Neural progenitor cell (in vitro differentiated cells): ENCODE measurements at regions not wholly inside any gene's neighbourhood (a gene's known extent, or its start where the extent isn't known, plus 50 kb on each side); places are given as distances from the start of the nearest gene placed in this dataset.

Source experiments
- EZH2 ChIP-seq: fragments of 200-600 bp; sonication (generic); IDR thresholded peaks from 2 replicates; pipeline ENCODE4 v1.6.1; 2017; ENCODE audit warnings: antibody characterized with exemption, mild to moderate bottlenecking, moderate library complexity
- TF ChIP-seq, protein P1 (sequence below): fragments of 200-600 bp; sonication (generic); IDR thresholded peaks from 2 replicates; pipeline ENCODE4 v1.5.1; 2017; ENCODE audit warnings: antibody characterized with exemption, mild to moderate bottlenecking

DNA sequence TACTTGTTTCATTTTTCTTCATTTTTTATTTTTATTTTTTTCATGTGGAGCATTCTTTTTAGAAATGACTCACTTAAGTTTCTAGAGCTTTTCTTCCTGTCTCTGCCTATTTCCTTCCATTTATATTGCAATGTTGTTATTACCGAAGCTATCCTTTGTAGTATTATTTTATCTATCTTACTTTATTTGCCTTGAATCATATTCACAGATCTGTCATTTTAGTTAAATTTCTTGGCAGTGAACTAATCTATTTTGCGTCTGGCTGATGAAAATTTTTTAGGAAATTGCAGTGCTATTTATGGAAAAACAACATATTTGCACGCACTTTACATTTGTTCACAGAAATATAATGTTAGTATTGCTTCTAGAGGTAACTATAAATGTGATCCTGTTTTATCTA lies 956.9 kb upstream of the SLC39A10 start:
- TF ChIP-seq, protein P1, sequence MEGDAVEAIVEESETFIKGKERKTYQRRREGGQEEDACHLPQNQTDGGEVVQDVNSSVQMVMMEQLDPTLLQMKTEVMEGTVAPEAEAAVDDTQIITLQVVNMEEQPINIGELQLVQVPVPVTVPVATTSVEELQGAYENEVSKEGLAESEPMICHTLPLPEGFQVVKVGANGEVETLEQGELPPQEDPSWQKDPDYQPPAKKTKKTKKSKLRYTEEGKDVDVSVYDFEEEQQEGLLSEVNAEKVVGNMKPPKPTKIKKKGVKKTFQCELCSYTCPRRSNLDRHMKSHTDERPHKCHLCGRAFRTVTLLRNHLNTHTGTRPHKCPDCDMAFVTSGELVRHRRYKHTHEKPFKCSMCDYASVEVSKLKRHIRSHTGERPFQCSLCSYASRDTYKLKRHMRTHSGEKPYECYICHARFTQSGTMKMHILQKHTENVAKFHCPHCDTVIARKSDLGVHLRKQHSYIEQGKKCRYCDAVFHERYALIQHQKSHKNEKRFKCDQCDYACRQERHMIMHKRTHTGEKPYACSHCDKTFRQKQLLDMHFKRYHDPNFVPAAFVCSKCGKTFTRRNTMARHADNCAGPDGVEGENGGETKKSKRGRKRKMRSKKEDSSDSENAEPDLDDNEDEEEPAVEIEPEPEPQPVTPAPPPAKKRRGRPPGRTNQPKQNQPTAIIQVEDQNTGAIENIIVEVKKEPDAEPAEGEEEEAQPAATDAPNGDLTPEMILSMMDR: no peak
- TF ChIP-seq EZH2: no peak
